GM18951 (cell line): ENCODE measurements at regions not wholly inside any gene's neighbourhood (a gene's known extent, or its start where the extent isn't known, plus 50 kb on each side); places are given as distances from the start of the nearest gene placed in this dataset.

Source experiments
- POLR2A ChIP-seq: IDR thresholded peaks from 4 replicates; pipeline ENCODE4 v1.6.1; 2011; ENCODE audit warnings: mild to moderate bottlenecking; ENCODE audit not compliant: insufficient read length, insufficient read depth; ENCODE audit errors: extremely low read depth
- in situ Hi-C: fragments of 300-500 bp; cut with MboI; formaldehyde crosslinking; loops from one replicate; pipeline ENCODE4 v1.12.0; 2022; ENCODE audit warnings: low sequenced_read_pairs, mixed read lengths, inconsistent platforms; ENCODE audit not compliant: unreplicated experiment

GRCh38 chrX:4379071-4379470 lies 665.6 kb upstream of the PRKX start:
- TF ChIP-seq POLR2A, result no peak
- in situ Hi-C loops, result no loop called here

- no peak for TF ChIP-seq POLR2A
- in situ Hi-C loops, result no loop called here
These were observed 660.3 kb upstream of the PRKX start for GRCh38 chrX:4373791-4374190.

GRCh38 chrX:4358577-4358976 lies 645.1 kb upstream of the PRKX start:
- in situ Hi-C loops, result no loop called here
- no peak for TF ChIP-seq POLR2A

GRCh38 chrX:4322916-4323315 lies 609.5 kb upstream of the PRKX start:
- in situ Hi-C loops, result no loop called here
- no peak for TF ChIP-seq POLR2A

GRCh38 chrX:4320436-4320947 lies 607.0 kb upstream of the PRKX start:
- in situ Hi-C loops, result no loop called here
- no peak for TF ChIP-seq POLR2A

GRCh38 chrX:4315891-4316290 lies 602.4 kb upstream of the PRKX start:
- no peak for TF ChIP-seq POLR2A
- in situ Hi-C loops, result no loop called here

GRCh38 chrX:4314586-4314985 lies 601.1 kb upstream of the PRKX start:
- no peak for TF ChIP-seq POLR2A
- in situ Hi-C loops, result no loop called here

- no peak for TF ChIP-seq POLR2A
- in situ Hi-C loops, result no loop called here
These were observed 563.7 kb upstream of the PRKX start for GRCh38 chrX:4277122-4277521.

- TF ChIP-seq POLR2A, result no peak
- in situ Hi-C loops, result no loop called here
These were observed 555.2 kb upstream of the PRKX start for GRCh38 chrX:4268676-4269075.

GRCh38 chrX:4265036-4265435 lies 551.6 kb upstream of the PRKX start:
- TF ChIP-seq POLR2A, result no peak
- in situ Hi-C loops, result no loop called here

GRCh38 chrX:4263030-4263803 lies 549.8 kb upstream of the PRKX start:
- TF ChIP-seq POLR2A, result no peak
- in situ Hi-C loops, result no loop called here

GRCh38 chrX:4253092-4253491 lies 539.6 kb upstream of the PRKX start:
- TF ChIP-seq POLR2A, result no peak
- in situ Hi-C loops, result no loop called here

- TF ChIP-seq POLR2A, result no peak
- in situ Hi-C loops, result no loop called here
These were observed 536.0 kb upstream of the PRKX start for GRCh38 chrX:4249401-4249800.

- in situ Hi-C loops, result no loop called here
- no peak for TF ChIP-seq POLR2A
These were observed 530.3 kb upstream of the PRKX start for GRCh38 chrX:4243759-4244158.
